Uterus (tissue), 3 donors: ENCODE measurements at regions not wholly inside any gene's neighbourhood (a gene's known extent, or its start where the extent isn't known, plus 50 kb on each side); places are given as distances from the start of the nearest gene placed in this dataset.

Experiments
- DNase-seq, 2 donors: peaks; one replicate each; pipeline ENCODE4 v3.0.0-alpha.2; 2019 to 2020
- H3K27ac ChIP-seq, 2 donors: fragments of 200-600 bp; sonication (generic); 1 replicate in 1 of 2; 2 replicates in 1 of 2; pipeline ENCODE4 v1.5.1; 2016 to 2018
- H3K27me3 ChIP-seq, 2 donors: fragments of 200-600 bp; sonication (generic); one replicate each; pipeline ENCODE4 v1.5.1; 2018 to 2019; ENCODE audit warnings: control low read depth in 1 of 2
- H3K36me3 ChIP-seq, 2 donors: fragments of 200-600 bp; sonication (generic); one replicate each; pipeline ENCODE4 v1.5.1; 2019; ENCODE audit warnings: control low read depth in 1 of 2
- H3K4me1 ChIP-seq, 2 donors: fragments of 200-600 bp; sonication (generic); one replicate each; pipeline ENCODE4 v1.5.1; 2018 to 2019; ENCODE audit warnings: control low read depth in 1 of 2
- H3K4me3 ChIP-seq, 2 donors: fragments of 200-600 bp; sonication (generic); 1 replicate in 1 of 2; 2 replicates in 1 of 2; pipeline ENCODE4 v1.5.1; 2018 to 2019; ENCODE audit warnings: mild to moderate bottlenecking in 1 of 2
- H3K9me3 ChIP-seq, 2 donors: fragments of 200-600 bp; sonication (generic); one replicate each; pipeline ENCODE4 v1.5.1; 2019; ENCODE audit warnings: control low read depth in 1 of 2
- CTCF ChIP-seq, 4 experiments: fragments of 200-600 bp in 2 of 4; fragments of 450-650 bp in 2 of 4; sonication (generic) in 2 of 4; IDR thresholded peaks; one replicate each; pipeline ENCODE4 v1.5.1; 2016 to 2019; ENCODE audit warnings: antibody characterized with exemption in 4 of 4, mild to moderate bottlenecking in 2 of 4, moderate library complexity in 1 of 4
- POLR2A ChIP-seq, 2 donors: fragments of 450-650 bp; IDR thresholded peaks; one replicate each; pipeline ENCODE4 v1.6.1; 2016; ENCODE audit warnings: antibody characterized with exemption in 2 of 2, mild to moderate bottlenecking in 1 of 2, moderate library complexity in 1 of 2
- intact Hi-C: fragments of 100-400 bp; cut with DNase I; formaldehyde crosslinking; loops from one replicate; pipeline ENCODE4 v1.15.1; 2023; ENCODE audit warnings: low total_unique reads
- donor health status: DM: yes; HTN: yes; CAD: no.

GRCh38 chr2:161088658-161089350 is 71.4 kb upstream of the TANK start:
- TF ChIP-seq POLR2A (IDR thresholded peaks at IDR 0.05) (no peak), CTCF (IDR thresholded peaks at IDR 0.05) (no peak)
- H3K4me1 ChIP-seq: no peaks in the 10 kb centered on the region

GRCh38 chr2:161090411-161090810 is 69.8 kb upstream of the TANK start:
- H3K9me3 ChIP-seq: no peaks in the 10 kb centered on the region
- H3K27ac ChIP-seq: no peak overlapping the region
- TF ChIP-seq POLR2A (IDR thresholded peaks at IDR 0.05) (no peak), CTCF (IDR thresholded peaks at IDR 0.05) (no peak)
- no peaks in the 10 kb centered on the region for H3K4me1 ChIP-seq
- no peak overlapping the region for H3K4me3 ChIP-seq
- intact Hi-C loops: no loop called here
- no peaks in the 10 kb centered on the region for H3K27me3 ChIP-seq
- DNase-seq: no peak
- no peaks in the 10 kb centered on the region for H3K36me3 ChIP-seq

More at GRCh38 chr2:161088658-161089350, 71.4 kb upstream of the TANK start:
- Histone ChIP-seq H3K9me3 (no peaks in the 10 kb centered on the region), H3K27me3 (no peaks in the 10 kb centered on the region), H3K27ac (no peak overlapping the region), H3K36me3 (no peaks in the 10 kb centered on the region), H3K4me3 (no peak overlapping the region)
- intact Hi-C loops: no loop called here
- no peak for DNase-seq

- Histone ChIP-seq H3K27ac (no peak overlapping the region), H3K9me3 (no peaks in the 10 kb centered on the region), H3K27me3 (no peaks in the 10 kb centered on the region), H3K4me1 (no peaks in the 10 kb centered on the region), H3K4me3 (no peak overlapping the region), H3K36me3 (no peaks in the 10 kb centered on the region)
- no peak for DNase-seq
- intact Hi-C loops: no loop called here
- TF ChIP-seq POLR2A (IDR thresholded peaks at IDR 0.05) (no peak), CTCF (IDR thresholded peaks at IDR 0.05) (no peak)
These were observed 64.9 kb upstream of the TANK start for GRCh38 chr2:161095314-161095713.

GRCh38 chr2:161096336-161096735 is 63.9 kb upstream of the TANK start:
- Histone ChIP-seq H3K36me3 (no peaks in the 10 kb centered on the region), H3K4me1 (no peaks in the 10 kb centered on the region), H3K27ac (peak overlapping the region; percentile 9 to 24), H3K27me3 (no peaks in the 10 kb centered on the region), H3K4me3 (no peak overlapping the region), H3K9me3 (no peaks in the 10 kb centered on the region)
- intact Hi-C loops: no loop called here
- TF ChIP-seq POLR2A (IDR thresholded peaks at IDR 0.05) (no peak), CTCF (IDR thresholded peaks at IDR 0.05) (no peak)
- DNase-seq: no peak

GRCh38 chr2:161097157-161097556 is 63.1 kb upstream of the TANK start:
- Histone ChIP-seq H3K4me3 (no peak overlapping the region), H3K27ac (no peak overlapping the region), H3K36me3 (no peaks in the 10 kb centered on the region), H3K9me3 (no peaks in the 10 kb centered on the region), H3K27me3 (no peaks in the 10 kb centered on the region), H3K4me1 (no peaks in the 10 kb centered on the region)
- TF ChIP-seq POLR2A (IDR thresholded peaks at IDR 0.05) (no peak), CTCF (IDR thresholded peaks at IDR 0.05) (no peak)
- intact Hi-C loops: no loop called here
- no peak for DNase-seq
